PC-3 (cell line): ENCODE measurements at regions not wholly inside any gene's neighbourhood (a gene's known extent, or its start where the extent isn't known, plus 50 kb on each side); places are given as distances from the start of the nearest gene placed in this dataset.

Experiments
- ATAC-seq: fragments of 200-7000 bp; cut with Tn5 transposase; 2 replicates; pipeline ENCODE4 v1.9.1; 2020; ENCODE audit warnings: mild to moderate bottlenecking, moderate library complexity
- BruUV-seq: library from RNA; stranded (reverse); fragments of 400-500 nt; replicated peaks from 2 replicates; lab custom pipeline; 2021; lab: Mats Ljungman, UMichigan
- CTCF ChIA-PET: fragments of 300-600 bp; sonication (Branson Sonifier 250); formaldehyde crosslinking; loops from one replicate; lab custom pipeline; 2022; ENCODE audit warnings: antibody characterized with exemption; lab: Charles Lee
- POLR2A ChIA-PET: fragments of 300-600 bp; sonication (Branson Sonifier 250); formaldehyde crosslinking; loops from one replicate; lab custom pipeline; 2022; ENCODE audit warnings: antibody characterized with exemption; ENCODE audit not compliant: unreplicated experiment; lab: Charles Lee
- DNase-seq: peaks from one replicate; pipeline ENCODE4 v3.0.0-alpha.2; 2015
- H2AFZ ChIP-seq: fragments of 300-600 bp; sonication (generic); 2 replicates; pipeline ENCODE4 v1.6.0; 2016; ENCODE audit warnings: antibody characterized with exemption, low read length
- H3F3A ChIP-seq: fragments of 300-600 bp; sonication (generic); one replicate; pipeline ENCODE4 v1.6.0; 2017; ENCODE audit warnings: antibody characterized with exemption, low read length, control low read depth, mild to moderate bottlenecking; ENCODE audit not compliant: unreplicated experiment
- H3K27ac ChIP-seq: fragments of 300-600 bp; sonication (generic); 2 replicates; pipeline ENCODE4 v1.5.1; 2016; ENCODE audit warnings: mild to moderate bottlenecking, low read length
- H3K27me3 ChIP-seq: fragments of 300-600 bp; sonication (generic); 2 replicates; pipeline ENCODE4 v1.6.1; 2016; ENCODE audit warnings: low read length, mixed read lengths
- H3K36me3 ChIP-seq: fragments of 300-600 bp; sonication (generic); 2 replicates; pipeline ENCODE4 v1.6.1; 2016; ENCODE audit warnings: low read depth, mixed run types, low read length, mixed read lengths
- H3K4me1 ChIP-seq: fragments of 300-600 bp; sonication (generic); 2 replicates; pipeline ENCODE4 v1.5.1; 2016; ENCODE audit warnings: low read length; ENCODE audit not compliant: insufficient read depth
- H3K4me2 ChIP-seq: fragments of 300-600 bp; sonication (generic); 2 replicates; pipeline ENCODE4 v1.6.0; 2016; ENCODE audit warnings: low read length
- H3K4me3 ChIP-seq: fragments of 300-600 bp; sonication (generic); 2 replicates; pipeline ENCODE4 v1.5.1; 2016; ENCODE audit warnings: mild to moderate bottlenecking, low read length, mixed read lengths
- H3K79me2 ChIP-seq: fragments of 300-600 bp; sonication (generic); 2 replicates; pipeline ENCODE4 v1.6.1; 2017; ENCODE audit warnings: low read length, mixed read lengths
- H3K9ac ChIP-seq: fragments of 300-600 bp; sonication (generic); 2 replicates; pipeline ENCODE4 v1.6.0; 2016; ENCODE audit warnings: mild to moderate bottlenecking, low read length
- H3K9me2 ChIP-seq: fragments of 300-600 bp; sonication (generic); replicated peaks from 2 replicates; pipeline ENCODE4 v1.6.1; 2016; ENCODE audit warnings: mixed run types, low read length, mixed read lengths
- H3K9me3 ChIP-seq: fragments of 300-600 bp; sonication (generic); 2 replicates; pipeline ENCODE4 v1.6.1; 2016; ENCODE audit warnings: low read length, mixed read lengths
- H4K20me1 ChIP-seq: fragments of 300-600 bp; sonication (generic); 2 replicates; pipeline ENCODE4 v1.6.1; 2016; ENCODE audit warnings: low read length, mixed read lengths
- CTCF ChIP-seq: fragments of 300-600 bp; sonication (generic); conservative IDR thresholded peaks from 2 replicates; pipeline ENCODE4 v1.5.1; 2017; ENCODE audit warnings: antibody characterized with exemption, low read depth, mild to moderate bottlenecking, low read length
- EZH2 ChIP-seq: fragments of 300-600 bp; sonication (generic); IDR thresholded peaks from one replicate; pipeline ENCODE4 v1.6.1; 2017; ENCODE audit warnings: antibody characterized with exemption, mild to moderate bottlenecking, low read length; ENCODE audit not compliant: unreplicated experiment
- EZH2phosphoT487 ChIP-seq: fragments of 300-600 bp; sonication (generic); IDR thresholded peaks from 2 replicates; pipeline ENCODE4 v1.6.1; 2018; ENCODE audit warnings: mild to moderate bottlenecking, antibody characterized with exemption, low read length, borderline replicate concordance
- intact Hi-C: fragments of 100-400 bp; cut with micrococcal nuclease; formaldehyde crosslinking; loops from 2 replicates; pipeline ENCODE4 v1.9.0; 2023

- H3K27me3 ChIP-seq: no peaks in the 10 kb centered on the region
- H4K20me1 ChIP-seq: no peaks in the 10 kb centered on the region
- no peak for ATAC-seq
- H3K4me2 ChIP-seq: no peak overlapping the region
- no peak overlapping the region for H3K4me3 ChIP-seq
- ChIA-PET CTCF (no interaction called here), POLR2A (no interaction called here)
- H3K9ac ChIP-seq: no peak overlapping the region
- intact Hi-C loops: no loop called here
- H3F3A ChIP-seq: no peaks in the 10 kb centered on the region
- no peaks in the 10 kb centered on the region for H3K36me3 ChIP-seq
- H3K9me2 ChIP-seq: no peaks in the 10 kb centered on the region
- H2AFZ ChIP-seq: no peak overlapping the region
- no peak for DNase-seq
- no peaks in the 10 kb centered on the region for H3K9me3 ChIP-seq
- H3K27ac ChIP-seq: no peak overlapping the region
- TF ChIP-seq EZH2phosphoT487 (no peak), EZH2 (no peak), CTCF (no peak)
- no TSS peak for BruUV-seq
- H3K4me1 ChIP-seq: no peaks in the 10 kb centered on the region
- no peaks in the 10 kb centered on the region for H3K79me2 ChIP-seq
These were observed 145.1 kb downstream of the TSHZ3 start for GRCh38 chr19:31204115-31204514.

- POLR2A ChIA-PET: no interaction called here
- BruUV-seq: no TSS peak
- H3K79me2 ChIP-seq: no peaks in the 10 kb centered on the region
- no peaks in the 10 kb centered on the region for H4K20me1 ChIP-seq
- H3K36me3 ChIP-seq: no peaks in the 10 kb centered on the region
- H3K27me3 ChIP-seq: no peaks in the 10 kb centered on the region
- no peaks in the 10 kb centered on the region for H3K9me2 ChIP-seq
- H3K9me3 ChIP-seq: 0 out of 2 replicates have a peak, but pooled peaks cover 6% of the 10 kb centered on the region
- H2AFZ ChIP-seq: no peak overlapping the region
- H3K4me3 ChIP-seq: no peak overlapping the region
- no peaks in the 10 kb centered on the region for H3F3A ChIP-seq
- CTCF ChIA-PET: no interaction called here
- intact Hi-C loops: no loop called here
- TF ChIP-seq EZH2 (no peak), CTCF (no peak), EZH2phosphoT487 (no peak)
- H3K9ac ChIP-seq: no peak overlapping the region
- H3K4me1 ChIP-seq: no peaks in the 10 kb centered on the region
- H3K27ac ChIP-seq: no peak overlapping the region
- no peak overlapping the region for H3K4me2 ChIP-seq
- ATAC-seq: no peak
- DNase-seq: no peak
These were observed 164.0 kb downstream of the TSHZ3 start for GRCh38 chr19:31185261-31185660.

- no peak for TF ChIP-seq CTCF
- TF ChIP-seq EZH2: no peak
- TF ChIP-seq EZH2phosphoT487: no peak
- no peak overlapping the region for H2AFZ ChIP-seq
- no peaks in the 10 kb centered on the region for H4K20me1 ChIP-seq
- no peak overlapping the region for H3K4me2 ChIP-seq
- no peaks in the 10 kb centered on the region for H3K36me3 ChIP-seq
- DNase-seq: no peak
- H3K9ac ChIP-seq: no peak overlapping the region
- H3K27ac ChIP-seq: no peak overlapping the region
- no peaks in the 10 kb centered on the region for H3K9me3 ChIP-seq
- ChIA-PET CTCF (no interaction called here), POLR2A (no interaction called here)
- intact Hi-C loops: no loop called here
- no peaks in the 10 kb centered on the region for H3K27me3 ChIP-seq
- no peaks in the 10 kb centered on the region for H3K9me2 ChIP-seq
- no peak overlapping the region for H3K4me3 ChIP-seq
- H3K4me1 ChIP-seq: no peaks in the 10 kb centered on the region
- BruUV-seq: no TSS peak
- no peaks in the 10 kb centered on the region for H3F3A ChIP-seq
- no peak for ATAC-seq
- H3K79me2 ChIP-seq: no peaks in the 10 kb centered on the region
These were observed 167.7 kb downstream of the TSHZ3 start for GRCh38 chr19:31181535-31181934.
